HG03066 (cell line): ENCODE measurements at regions not wholly inside any gene's neighbourhood (a gene's known extent, or its start where the extent isn't known, plus 50 kb on each side); places are given as distances from the start of the nearest gene placed in this dataset.
"Not testable (repeated sequence)": the region's sequence is repeated elsewhere in the genome, so short reads cannot be mapped to it uniquely, and the experiment has no call there.

Experiments
- ATAC-seq: cut with Tn5 transposase; IDR thresholded peaks from one replicate; pipeline ENCODE4 v1.9.1; 2021; ENCODE audit warnings: low read depth; ENCODE audit not compliant: unreplicated experiment

- not testable (repeated sequence) for ATAC-seq
These were observed 556.5 kb upstream of the IZUMO3 start for GRCh38 chr9:25102204-25102603.

DNA sequence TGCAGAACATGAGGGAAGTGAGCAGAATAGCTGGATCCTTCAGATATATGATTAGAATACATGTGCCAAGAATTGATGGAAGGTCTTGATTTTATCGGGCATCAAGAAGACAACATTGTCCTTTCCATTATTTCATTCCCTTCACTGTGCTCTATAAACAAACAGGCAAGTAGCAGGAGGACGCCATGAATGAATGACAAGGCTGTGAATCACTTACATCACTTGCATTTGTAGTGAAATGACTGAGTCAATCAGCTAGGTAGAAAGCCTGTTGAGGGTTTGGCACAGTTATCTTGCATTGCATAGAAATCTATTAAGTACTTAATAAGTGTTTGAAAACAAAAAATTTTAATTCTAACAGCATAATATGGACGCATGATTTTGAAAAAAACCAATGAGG lies 548.8 kb upstream of the IZUMO3 start:
- no peak for ATAC-seq

- no peak for ATAC-seq
These were observed 532.5 kb upstream of the IZUMO3 start for GRCh38 chr9:25078202-25078601.

DNA sequence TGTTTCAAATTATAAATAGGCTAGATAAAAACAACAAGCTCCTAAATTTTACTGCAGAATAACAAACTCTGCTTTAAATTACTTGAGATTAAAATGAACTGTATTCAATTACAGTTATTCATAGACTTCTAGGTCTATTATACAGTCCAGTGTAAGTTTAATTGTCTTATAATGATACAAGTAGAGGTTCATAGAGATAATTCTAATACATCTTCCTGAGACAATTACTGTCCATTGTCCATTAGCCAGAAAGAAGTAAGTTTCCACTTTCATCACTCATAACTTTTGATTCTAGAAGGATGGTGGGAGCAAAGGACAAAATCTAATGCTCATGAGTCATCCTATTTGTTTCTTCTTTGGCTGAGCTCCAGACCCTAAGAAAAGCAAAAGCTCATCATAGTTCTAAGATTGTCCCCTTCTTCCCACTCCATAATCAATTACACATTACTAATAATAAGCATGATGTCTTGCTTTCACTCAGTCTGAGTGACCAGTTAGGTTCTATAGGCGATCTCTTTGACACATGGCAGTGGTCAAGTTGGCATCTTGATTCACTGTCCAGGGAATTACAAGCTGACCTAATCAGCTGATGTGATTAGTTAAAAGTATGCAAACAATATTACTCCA lies 502.5 kb upstream of the IZUMO3 start:
- ATAC-seq, result no peak

GRCh38 chr9:25045469-25045868 lies 499.8 kb upstream of the IZUMO3 start:
- ATAC-seq, result not testable (repeated sequence)

DNA sequence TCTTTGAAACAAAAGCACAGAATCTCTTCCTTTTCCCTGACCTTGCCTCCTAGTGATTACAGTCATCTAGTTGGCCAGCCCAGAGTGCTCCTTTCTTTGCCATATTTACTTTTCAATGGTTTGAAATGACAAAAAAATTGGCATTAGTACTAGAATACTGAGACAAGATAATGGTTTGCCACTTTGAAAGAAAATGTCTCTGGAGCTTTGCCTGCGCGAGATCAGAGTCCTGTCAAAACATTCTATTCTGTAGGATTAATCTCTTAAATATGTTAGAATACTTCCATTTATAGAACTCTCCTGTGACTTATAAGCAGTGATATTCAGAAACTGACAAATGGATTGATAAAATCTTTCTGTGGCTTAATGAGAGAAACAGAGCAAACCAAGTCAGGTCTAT lies 484.0 kb upstream of the IZUMO3 start:
- ATAC-seq, result no peak

GRCh38 chr9:25025686-25026085 lies 480.0 kb upstream of the IZUMO3 start:
- ATAC-seq, result no peak

DNA sequence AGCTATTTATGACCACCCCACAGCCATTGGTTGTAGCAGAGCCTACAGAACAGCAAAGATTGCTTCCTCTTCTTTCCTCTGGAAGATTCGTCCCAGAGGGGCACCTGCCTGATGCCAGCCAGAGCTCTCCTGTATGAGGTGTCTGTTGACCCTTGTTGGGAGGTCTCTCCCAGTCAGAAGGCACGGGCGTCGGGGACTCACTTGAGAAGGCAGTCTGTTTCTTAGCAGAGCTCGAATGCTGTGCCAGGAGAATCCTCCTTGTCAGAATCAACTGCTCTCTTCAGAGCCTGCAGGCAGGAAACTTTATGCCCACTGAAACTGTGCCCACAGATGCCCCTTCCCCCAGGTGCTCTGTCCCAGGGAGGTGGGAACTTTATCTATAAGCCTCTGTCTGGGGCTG lies 479.5 kb upstream of the IZUMO3 start:
- no peak for ATAC-seq

DNA sequence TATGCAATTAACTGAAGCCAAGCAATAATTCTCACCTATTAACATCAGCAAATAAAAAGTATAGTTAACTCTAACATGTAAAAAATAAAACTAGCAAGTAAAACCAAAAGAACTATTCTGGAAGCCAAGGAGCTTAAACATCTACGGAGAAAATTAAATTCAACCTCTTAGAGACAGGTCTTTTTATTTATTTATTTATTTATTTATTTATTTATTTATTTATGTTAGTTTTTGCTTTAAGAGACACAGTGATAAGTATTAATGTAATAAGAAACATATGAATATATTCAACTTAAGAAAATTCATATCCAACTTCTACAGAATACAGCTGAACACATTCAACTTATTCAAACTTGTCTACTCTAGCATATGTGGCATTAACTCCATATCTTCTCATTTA lies 472.1 kb upstream of the IZUMO3 start:
- ATAC-seq, result no peak

DNA sequence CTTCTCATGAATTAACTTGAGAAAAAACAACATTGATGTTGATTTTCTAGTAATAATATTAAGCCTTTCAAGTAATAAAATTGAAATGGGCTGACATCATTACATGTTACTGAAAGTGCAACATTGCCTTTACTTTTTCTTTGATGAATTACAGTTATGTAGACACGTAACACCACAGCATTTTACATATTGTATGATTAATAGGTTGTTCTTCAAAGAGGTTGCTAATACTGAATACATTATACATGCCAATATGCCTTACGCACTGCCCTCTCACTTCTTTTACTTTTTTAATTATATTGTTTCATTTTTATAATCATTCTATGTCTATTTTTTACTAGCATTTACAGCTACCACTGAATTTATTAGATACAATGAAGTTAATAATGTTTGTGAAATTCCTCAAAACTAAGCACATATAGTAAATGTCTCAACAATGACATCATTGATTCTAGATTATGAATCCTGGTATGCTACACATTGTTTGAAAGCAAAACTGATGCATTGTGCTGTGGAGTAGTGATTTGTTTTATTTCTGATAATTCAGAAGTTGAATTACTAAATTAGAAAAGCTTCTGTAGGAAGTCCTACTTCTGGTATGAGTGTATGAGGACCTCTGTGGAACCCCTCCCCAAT lies 464.4 kb upstream of the IZUMO3 start:
- ATAC-seq, result no peak

DNA sequence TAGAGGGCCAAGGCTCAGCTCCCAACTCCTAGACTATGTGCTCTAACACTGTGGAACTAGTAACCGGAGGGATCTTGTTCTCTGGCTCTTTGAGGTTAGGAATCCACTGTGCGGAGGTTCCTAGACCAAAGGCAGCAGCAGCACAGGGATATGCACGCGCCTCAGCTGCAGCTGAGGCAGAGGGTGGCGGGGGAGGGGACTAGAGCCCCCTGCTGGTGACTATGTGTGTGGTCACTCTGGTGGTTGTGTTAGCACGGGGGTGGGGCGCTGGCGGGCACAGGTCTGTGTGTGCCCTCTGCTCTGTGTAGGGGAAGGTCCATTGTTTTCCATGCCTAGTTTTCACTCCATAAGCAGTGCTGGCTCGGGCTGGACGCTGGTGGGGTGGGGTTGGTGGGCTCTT lies 458.0 kb upstream of the IZUMO3 start:
- ATAC-seq, result no peak

DNA sequence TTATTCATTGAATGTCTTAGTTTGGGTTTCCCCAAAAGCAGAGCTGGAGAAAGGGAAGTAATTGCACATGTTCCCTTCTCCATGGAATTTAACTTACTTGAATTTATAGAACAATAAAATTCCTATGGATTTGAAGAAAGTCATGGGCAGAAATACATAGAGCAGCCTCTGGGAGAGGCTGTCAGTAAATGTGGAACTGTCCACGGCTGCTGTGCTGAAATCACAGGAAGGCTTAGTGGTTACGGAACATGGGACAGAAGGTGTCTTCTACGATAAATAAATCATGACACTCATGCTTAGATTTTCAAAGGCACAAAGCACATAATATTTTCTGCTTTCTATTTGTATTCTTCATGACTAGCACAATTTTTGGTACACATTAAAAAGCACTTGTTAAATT lies 440.6 kb upstream of the IZUMO3 start:
- no peak for ATAC-seq

DNA sequence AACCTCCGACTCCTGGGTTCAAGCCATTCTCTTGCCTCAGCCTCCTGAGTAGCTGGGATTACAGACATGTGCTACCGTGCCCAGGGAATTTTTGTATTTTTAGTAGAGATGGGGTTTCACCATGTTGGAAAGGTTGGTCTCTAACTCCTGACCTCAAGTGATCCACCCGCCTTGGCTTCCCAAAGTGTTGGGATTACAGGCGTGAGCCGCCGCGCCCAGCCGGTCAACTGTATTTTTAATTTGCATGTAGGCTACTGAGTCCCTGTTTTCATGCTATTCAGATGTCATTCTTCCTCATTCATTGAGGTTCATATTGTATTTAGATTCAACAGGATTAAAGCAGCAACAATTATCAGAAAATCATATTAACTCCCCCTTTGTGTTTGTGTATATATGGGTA lies 425.1 kb upstream of the IZUMO3 start:
- ATAC-seq, result not testable (repeated sequence)

- no peak for ATAC-seq
These were observed 416.1 kb upstream of the IZUMO3 start for GRCh38 chr9:24961762-24962161.

DNA sequence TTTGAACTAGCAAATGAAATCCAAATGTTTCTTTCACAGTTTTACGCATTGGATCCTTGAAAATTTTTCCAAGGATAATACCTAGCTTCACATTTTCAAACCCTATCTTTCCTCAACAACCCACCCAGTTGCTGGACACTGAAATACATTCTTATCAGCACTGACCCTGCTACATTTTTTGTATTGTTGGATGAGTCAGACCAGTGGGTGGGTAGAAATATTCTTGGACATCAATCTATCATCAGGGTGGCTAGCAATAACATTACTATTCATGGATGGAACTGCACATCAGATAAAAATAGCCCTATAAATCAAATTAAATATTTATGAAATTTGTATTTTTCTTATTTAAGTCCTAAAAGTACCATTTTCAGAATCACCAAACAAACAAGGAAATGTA lies 407.4 kb upstream of the IZUMO3 start:
- ATAC-seq, result no peak

- ATAC-seq, result no peak
These were observed 393.6 kb upstream of the IZUMO3 start for GRCh38 chr9:24939109-24939850.

- ATAC-seq, result no peak
These were observed 390.4 kb upstream of the IZUMO3 start for GRCh38 chr9:24936117-24936516.

DNA sequence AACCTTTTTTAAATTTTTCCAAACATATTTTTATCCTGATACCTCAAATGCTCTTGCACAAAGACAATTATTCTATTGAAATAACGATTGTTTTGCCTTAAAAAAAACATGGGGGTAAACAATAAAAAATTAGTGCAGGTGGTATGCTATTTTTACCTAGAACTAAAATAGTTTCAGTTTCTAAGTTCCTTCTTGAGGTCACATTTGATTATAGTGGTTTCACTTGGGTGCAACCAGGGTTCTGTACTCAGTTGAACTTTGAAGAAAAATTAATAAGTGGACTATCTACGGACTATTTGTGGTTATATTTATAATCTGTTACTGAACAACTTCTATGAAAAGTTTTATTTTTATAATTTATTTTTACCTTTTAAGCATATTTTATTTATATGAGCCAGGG lies 387.1 kb upstream of the IZUMO3 start:
- ATAC-seq, result peak; percentile 71

- no peak for ATAC-seq
These were observed 386.2 kb upstream of the IZUMO3 start for GRCh38 chr9:24931894-24932293.

GRCh38 chr9:24912767-24913166 lies 367.1 kb upstream of the IZUMO3 start:
- no peak for ATAC-seq

DNA sequence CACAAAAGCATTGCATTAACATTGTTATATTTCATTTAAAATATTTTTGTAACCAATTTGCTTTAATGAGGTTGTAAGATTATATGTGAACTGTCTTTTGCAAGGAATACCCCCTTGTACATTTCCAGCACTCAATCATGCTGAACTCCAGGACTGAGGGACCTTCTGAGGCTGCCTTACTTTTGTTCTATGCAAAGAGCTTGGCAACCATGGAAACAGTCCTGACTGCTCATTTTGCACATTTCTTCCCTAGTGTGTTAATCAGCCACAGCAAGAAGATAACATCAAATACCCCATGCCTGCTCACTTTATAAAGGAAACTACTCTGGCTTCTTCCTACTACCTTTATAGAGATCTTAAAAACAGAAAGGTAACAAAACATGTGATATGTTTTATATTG lies 355.6 kb upstream of the IZUMO3 start:
- ATAC-seq, result no peak

- ATAC-seq, result no peak
These were observed 354.5 kb upstream of the IZUMO3 start for GRCh38 chr9:24900179-24900578.
